ENCODE measurements at regions not wholly inside any gene's neighbourhood (a gene's known extent, or its start where the extent isn't known, plus 50 kb on each side); places are given as distances from the start of the nearest gene placed in this dataset.

DNA sequence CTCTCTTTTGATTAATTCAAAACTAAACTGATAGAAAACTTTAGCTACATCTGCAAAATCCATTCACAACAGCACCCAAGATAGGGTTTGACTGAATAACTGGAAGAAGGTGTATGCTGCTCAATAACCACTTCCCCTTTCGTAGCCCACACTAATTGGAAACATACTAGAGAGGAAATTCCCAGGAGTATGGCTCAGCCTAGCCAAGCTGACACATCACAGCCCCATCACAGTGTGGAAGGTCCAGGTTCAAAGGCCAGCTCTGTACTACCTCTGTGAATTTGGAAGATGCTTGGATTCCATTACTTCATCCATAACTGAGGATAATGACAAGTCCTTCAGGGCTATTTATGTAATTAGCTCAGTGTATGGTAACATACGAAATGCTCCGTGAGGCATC lies 185.4 kb downstream of the FBXO15 start:
- DNase-seq = no peak

DNA sequence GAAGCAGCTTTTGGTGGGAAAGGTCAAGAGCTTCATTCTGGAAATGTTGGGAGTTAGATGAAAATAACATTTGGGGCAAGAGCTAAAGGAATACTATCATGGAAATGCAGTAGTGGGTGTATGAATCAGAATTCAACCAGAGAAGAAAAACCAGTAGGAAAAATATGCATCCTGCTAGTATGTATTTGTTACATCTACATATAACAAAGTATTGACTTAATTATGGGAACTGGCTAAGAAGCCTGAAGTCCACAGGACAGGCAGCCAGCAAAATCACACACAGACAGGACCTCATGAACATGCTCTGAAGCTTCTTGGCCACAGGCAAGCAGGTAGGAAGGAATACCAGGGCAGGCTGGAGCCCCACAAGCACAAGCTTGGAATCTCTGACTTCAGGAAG lies 185.8 kb downstream of the FBXO15 start:
- no peak for DNase-seq

DNA sequence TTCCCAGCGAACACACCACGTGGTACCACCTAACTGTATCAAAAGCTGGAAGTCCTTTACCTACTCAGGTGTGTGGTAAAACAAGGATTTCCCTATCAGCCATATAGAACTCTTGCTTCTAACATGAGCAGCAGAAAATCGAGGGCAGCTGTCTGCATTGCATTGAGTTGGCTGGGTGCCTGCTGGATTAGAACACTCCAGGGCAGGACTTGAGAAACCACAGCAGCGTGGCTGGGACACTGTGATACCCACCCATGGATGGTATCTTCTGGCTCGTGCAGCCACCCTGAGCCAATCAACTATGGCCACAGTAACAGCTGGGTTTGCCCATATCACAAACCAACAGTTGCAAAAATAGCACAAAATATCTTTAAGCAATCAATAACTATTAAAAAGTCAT lies 188.3 kb downstream of the FBXO15 start:
- DNase-seq = no peak

DNA sequence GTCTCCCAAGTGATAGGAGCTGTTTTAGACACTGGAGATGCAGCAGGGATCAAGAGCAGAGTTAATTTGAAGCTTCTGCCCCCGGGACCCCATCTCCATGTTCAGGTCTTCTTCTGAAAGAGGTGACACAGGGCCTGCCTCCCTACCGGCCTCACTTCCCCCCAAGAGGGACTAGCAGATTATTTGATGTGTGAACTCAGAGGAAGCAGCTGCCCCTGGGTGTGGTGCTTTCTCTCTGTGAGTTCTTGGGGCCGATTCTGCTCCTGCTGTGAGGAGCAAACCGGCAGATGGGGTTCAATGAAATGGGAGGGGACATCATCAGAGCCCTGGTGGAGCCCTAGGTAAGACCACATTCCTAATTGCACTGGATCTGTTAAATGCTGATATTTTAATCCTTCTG lies 193.4 kb downstream of the FBXO15 start:
- DNase-seq = no peak

DNA sequence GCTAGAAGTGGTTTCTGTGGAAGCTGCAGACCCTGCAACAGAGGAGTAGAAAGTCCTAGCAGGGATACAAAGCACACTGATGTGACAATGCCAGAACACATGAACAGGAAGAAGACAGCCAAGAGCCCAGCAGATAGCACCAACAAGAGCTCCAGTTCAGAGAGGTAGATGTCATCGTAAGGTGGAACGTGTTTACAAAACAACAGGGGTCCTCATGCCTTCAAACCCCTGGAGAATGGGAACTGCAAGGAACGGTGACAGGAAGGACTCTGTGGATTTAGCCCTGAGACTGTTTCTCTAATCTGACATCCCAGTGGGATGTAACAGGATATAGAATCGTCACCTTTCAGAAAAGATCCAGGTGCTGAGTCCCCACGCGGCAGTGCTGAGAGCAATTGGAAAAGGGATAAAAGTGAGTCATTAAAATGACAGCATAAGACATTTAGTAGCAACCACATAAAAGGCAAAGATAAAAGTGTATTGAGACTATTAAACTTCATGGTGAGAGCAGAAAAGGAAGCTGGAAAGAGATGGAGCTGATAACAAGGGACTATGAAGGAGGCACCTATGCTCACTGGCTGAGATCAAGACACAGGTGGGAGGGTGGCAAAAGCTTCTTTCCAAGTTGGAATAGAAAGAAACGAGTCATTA lies 195.2 kb downstream of the FBXO15 start:
- DNase-seq = no peak

DNA sequence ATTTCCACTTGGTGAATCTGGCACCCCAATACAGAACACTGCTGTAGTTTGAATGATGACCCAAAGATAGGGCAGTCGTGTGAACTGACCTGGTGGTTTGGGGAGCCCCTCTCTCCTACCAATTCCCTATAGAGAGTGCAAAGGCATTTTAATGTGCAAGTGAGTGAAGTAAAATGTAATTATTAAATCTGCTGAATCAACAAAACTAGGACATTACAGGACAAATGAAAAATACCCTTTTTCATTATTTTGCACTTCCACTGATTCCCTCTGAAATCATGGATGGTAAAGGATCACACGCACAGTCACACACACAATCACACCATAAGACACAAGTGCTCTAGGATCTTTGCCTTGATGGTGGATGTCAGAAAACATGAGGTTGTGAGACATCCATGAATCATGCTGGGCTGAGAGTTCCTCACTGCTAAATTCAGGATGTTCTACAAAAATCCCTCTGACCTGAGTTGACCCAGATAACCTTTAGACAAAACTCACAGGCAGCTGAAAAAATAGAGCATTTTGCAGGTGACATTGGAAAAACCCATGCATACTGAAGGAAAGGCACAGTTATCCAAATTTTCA lies 197.4 kb downstream of the FBXO15 start:
- DNase-seq = no peak

DNA sequence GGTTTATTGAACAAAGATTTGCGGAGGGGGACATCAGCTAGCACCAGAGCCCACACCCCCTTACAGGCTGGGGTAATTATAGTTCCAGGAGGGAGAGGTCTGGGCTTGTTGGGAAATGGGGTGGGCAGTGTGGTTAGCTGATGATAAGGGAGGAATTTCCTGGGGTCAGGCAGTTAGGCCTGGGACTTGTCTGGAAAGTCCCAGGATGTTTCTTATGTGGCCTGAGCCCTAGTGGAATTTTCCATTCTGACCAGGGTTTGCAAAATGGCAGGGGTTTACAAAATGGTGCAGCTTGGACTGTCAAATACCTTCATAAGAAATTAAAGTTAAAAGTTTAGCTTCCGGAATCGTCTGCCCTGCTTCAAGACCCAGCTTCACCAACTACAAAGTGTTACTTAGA lies 199.1 kb downstream of the FBXO15 start:
- no peak for DNase-seq

DNA sequence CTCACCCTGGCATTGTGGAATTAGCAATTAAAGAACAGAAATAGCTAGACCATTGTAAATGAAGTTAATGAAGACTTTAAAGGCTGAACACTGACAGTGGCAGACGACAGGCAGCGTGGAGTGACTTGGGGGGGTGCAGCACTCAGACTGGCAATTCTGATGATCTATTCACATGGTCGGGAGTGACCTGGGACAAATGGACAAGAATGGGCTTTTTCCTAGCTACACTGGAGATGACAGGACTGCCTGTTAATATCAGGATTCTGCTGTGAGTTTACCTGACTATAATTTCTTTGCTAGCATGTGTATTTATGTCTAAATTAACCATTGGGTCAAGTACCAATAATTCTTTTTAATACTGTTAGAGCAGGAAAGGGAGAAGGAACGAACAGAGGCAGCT lies 199.6 kb downstream of the FBXO15 start:
- no peak for DNase-seq

DNA sequence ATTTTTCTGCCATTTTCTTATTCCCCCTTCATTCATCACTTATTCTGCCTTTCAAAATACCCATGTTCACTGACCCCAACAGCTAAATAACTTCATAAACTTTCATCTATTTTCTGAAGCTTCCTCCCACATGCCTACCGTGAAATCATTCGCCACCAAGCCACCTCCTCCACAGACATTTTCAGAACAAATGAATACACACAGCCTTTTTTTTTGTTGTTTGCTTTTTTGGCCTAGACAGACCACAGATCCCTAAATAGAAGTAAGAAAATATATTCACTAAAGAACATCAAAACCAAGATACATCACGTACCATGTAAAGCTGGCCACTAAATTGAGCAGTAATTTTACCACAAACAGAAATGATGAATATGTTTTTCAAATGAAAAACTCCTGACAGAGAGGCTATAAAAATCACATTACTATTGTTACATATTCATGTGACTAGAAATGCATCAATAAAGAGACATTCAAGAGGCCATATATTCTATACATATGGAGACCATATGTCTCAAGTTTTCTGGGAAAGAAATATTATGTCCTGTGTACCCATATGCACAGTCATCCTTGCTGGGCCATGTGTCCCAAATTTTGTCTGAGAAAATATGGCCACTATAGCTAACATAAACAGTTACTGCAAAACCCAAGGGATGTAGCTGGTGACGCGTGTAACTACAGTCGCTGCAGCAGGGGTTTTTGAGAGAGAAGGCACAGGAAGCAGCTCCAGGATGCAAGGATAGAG lies 200.3 kb downstream of the FBXO15 start:
- no peak for DNase-seq

DNA sequence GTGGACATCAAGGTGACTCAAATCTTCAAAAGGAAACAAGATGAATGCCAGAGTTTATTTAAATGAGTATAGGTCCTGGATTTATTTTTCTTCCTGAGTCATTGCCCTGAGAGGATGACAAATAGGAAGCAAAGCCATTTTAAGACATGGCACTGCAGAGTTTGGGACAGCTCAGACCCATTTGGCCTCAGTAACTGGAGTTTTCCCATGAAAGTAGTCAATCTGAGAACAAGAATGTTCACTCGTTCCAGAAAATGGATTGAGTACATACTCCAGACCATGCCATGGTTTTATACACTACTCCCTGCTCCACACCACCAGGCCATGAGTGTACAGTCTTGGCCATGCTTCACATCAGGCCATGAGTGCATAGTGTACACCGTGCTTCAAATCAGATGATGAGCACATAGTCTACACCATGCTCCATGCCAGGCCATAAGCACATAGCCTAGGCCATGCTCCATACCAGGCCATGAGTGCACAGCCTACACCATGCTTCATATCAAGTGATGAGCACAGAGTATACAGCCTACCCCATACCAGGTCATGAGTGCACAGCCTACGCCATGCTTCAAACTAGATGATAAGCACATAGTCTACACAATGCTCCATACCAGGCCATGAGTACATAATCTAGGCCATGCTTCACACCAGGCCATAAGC lies 202.4 kb downstream of the FBXO15 start:
- DNase-seq = no peak

DNA sequence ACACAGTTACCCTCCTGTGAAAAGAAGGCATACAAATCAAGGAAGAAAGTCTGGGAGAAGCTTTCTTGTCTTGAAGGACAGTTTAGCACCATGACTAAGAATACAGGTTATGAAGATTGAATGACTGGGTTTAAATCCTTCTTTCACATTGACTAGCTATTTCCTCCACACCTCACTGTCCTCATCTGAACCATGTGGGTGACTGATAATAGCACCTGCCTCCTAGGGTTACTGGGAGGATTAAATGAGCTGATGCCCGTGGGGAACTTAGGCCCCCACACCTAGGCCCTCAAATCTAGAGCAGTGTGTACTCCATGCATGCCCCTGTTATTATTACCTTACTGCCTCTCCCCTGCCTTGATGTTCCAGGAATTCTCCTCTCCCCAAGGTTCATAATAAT lies 202.9 kb downstream of the FBXO15 start:
- DNase-seq = no peak

DNA sequence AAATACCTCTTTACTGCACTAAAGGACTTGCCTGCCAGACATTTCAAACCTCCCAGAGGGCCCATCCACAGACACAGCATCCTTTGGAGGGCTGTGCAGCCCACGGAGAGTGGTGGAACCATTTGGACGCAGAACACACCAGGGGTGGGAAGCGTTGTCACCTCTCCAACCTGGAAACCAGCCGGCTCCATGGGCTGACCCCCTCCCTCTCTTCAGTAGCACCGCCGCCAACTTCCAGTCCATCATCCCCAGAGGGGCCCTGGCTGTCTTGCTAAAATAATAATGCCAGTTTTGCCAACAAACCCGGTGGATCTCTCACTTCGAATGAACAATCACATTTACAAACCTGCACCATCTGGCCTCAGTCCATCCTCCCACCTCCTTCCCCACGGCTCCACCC lies 203.9 kb downstream of the FBXO15 start:
- DNase-seq = no peak

DNA sequence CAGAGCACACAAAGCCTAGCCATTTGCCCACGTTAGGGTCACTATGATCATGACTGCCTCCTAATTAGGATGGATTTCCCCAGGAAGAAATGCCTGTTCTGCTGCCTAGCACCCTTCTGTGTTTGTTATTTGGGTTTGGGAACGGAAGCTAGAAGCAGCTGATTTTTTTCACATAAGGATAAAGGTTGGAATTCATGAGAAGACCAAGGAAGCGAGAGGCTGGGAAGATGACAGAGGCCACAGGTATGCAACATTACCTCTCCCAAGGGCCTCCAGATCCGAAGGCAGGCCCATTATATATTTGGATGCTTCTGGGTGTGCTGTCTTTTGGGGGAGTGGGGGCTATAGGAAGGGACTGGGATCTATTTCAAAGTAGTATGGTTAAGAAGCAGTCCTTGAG lies 204.7 kb downstream of the FBXO15 start:
- DNase-seq = no peak

DNA sequence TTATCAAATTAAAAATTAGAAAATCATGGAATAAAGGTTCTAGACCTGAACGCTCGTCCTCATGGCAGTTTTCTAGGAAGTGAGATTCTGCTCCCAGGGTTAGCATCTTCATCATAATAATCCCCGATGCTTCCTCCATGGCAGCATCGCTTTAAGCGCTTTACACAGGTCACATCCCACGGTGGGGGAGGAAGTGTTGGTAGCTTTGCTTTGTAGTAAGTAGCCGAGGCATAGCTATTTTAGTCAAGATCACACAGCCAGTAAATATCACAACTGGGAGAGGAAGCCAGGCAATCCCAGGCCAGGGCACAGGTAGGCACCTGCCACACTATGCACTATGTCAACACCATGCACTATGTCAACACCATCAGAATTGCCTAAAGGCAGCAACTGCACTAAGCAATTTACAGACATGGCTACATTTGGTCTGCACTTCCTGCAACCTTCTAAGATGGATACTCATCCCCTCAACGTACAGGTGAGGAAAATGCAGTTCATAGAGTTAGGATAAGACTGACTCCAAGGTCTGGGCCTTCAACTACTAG lies 205.5 kb downstream of the FBXO15 start:
- DNase-seq = no peak

DNA sequence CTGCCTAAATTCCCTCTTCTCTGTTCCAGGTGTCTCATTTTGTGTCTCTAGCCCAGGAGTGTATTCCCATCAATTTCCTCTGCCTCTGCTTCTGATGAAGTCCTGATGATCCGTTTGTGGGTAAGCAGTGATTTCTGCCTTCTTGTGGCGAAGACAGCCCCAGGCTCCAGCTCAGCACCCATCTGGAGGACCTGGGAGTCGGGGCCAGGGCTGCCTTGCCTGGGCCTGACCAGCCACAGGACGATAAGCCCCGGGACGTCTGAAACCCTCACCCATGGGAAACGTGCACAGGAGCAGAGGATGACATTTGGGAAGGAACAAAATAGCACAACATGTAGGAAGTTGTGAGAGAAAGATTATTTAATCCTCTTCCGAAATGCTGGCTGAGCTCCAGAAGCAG lies 206.9 kb downstream of the FBXO15 start:
- DNase-seq = no peak

DNA sequence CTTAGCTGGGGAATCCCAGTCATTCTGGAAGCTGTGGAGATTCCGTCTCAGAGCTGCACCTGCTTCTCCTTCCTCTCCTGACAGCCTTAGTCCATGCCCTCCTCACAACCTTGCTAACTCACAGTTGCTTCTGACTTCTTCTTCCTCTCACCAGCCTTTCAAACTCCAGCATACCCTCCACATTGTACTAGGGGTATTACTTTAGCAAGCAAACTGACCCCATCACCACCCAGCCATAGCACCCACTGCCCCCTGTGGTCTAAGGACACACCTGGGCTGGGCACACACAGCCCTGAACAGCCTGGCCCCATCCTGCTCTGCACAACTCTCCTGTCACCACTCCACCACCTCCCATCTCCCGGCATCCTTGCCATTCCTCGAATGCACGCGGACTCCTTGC lies 208.2 kb downstream of the FBXO15 start:
- DNase-seq = no peak

DNA sequence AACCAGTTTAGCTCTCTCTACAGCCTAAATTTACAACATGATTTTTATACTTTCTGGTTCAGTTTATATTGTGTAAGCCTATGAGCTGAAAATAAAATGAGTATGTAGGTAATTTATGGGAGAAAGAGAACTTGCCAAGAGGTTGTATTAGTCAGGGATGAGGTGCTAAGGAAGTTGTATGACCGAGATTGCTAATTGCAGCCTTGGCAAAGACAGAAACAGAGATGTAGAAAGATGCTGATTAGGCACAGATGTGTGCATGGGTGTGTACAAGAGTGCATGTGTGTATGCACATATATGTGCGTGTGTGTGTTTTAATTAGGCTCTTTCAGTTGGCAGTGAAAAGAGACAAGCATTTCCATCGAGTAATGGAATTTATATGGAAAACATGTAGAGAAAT lies 213.9 kb downstream of the FBXO15 start:
- DNase-seq = no peak

DNA sequence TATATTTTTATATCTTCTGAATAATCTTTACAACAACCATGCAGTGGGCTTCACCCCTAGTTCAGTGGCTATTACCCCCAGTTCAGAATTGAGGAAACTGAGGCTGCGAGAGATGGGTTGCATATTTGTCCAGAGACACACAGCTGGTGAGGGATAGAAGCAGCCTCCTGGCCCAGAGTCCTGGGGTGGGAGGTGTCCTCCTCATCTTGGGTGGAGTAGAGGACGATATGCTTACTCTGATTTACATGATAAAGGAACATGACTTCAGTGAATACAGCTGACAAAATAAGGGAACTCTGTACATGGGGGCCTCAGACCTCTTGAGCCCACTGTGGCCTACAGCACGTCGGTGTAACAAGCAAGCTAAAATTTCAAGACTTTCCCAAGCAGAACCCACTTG lies 214.7 kb downstream of the FBXO15 start:
- no peak for DNase-seq

DNA sequence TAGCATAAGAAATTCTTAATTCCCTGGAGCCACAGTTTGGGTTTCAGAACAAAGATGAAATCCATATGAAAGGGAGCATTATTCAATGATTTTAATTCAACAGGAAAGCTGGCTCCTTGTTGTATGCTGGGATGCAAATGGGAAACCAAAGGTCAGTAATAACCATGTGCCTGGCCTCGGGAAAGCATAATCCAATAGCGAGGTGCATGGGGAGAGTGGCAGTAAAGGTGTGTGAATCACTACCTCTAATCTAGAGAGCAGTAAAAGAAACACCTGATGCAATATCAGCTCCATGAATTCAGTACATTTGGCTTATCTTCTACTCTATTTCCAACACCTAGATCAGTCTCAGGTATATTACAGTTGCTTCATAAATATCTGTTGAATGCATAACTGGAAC lies 220.1 kb downstream of the FBXO15 start:
- no peak for DNase-seq

DNA sequence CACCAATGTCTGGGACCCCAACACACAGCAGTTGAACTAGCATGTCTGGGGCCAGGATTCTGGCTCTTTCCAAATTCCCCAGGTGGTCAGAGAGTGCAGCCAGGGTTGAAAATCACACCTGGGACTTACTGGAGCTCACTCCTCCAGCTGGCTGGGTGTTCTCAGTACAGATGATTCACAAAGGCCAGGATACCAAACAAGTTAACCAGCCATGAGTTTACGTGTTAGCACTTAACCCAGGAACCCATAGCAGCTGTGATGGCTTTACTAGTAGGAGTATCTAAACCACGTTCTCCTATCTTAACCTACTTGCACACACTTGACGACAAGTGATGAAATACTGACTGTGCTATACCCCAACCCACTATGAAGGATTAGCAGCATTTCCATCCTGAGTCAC lies 222.8 kb downstream of the FBXO15 start:
- DNase-seq = no peak

DNA sequence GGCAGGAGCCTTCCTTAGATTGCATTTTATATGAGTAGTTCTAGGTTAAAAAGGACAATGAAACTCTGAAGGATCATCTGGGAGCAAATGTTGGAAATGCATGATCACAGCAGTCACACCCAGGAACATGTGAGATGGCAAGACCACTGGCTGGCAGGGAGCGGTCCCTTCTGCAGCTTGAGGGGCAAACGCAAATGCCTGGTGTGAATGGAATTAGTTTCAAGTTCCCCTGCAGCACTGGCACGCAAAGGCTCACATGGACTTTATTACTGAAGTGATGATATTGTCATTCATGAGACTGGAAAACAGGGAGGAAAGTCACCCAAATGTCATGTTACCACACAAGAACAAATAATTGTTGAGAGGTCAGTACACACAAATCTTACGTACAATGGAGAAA lies 223.3 kb downstream of the FBXO15 start:
- DNase-seq = no peak

DNA sequence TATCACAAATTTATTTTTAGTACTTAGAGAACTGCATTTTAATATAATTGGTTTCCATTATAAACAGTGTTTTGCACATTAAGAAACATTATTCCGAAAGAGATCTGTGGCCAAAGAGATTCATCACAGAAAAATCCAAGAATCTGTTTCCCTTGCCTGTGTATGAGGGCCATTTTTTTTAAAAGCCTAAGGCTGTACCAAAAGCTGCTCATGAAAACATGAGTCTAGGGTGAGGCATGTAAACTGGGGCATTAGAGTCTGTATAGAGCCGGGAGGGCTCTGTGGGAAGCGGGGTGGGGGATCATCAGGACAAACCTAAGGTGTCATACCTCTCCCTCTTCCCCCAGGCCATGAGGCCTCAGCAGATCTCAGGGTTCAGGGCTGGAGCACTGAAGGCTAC lies 223.8 kb downstream of the FBXO15 start:
- DNase-seq = no peak

DNA sequence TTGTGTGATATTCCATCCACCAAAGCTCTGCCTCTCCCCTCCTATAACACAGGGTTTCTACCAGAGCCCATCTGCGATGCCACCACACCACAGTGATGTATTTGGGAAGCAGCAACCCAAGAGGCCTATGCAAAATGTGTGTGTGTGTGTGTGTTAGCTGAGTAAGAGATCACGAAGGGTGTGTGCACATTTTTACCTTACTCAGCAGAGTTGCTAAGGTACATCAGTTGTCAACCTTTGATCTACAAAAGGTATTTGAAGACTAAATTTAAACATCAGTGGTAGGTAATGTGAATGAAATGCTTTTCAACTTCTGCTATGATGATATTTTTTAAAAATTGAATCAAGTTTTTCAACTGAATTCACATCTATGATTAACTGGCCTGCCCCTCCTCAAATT lies 227.6 kb downstream of the FBXO15 start:
- no peak for DNase-seq

DNA sequence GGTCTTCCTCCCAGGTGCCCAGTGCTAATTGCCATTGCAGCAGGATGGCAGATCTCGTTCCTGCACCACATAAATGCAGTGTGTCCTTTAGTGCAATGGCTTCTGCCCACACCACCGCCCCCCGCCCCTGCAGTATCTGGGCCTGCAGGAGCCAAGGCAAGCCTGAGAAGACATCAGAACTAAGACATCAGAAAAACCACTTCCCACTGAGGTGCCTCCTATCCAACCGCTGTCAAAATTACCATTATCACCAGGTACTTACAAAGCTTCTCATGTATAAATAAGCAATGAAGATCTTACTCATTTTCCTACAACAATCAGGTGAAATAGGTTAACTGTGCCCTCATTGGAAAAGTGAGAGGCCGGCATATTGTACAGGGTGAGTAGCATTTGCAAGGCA lies 228.8 kb downstream of the FBXO15 start:
- no peak for DNase-seq

Measured in CD4-positive, alpha-beta T cell treated with Interleukin-6 for 4 hours (primary cell).